ENCODE measurements at regions not wholly inside any gene's neighbourhood (a gene's known extent, or its start where the extent isn't known, plus 50 kb on each side); places are given as distances from the start of the nearest gene placed in this dataset.

DNA sequence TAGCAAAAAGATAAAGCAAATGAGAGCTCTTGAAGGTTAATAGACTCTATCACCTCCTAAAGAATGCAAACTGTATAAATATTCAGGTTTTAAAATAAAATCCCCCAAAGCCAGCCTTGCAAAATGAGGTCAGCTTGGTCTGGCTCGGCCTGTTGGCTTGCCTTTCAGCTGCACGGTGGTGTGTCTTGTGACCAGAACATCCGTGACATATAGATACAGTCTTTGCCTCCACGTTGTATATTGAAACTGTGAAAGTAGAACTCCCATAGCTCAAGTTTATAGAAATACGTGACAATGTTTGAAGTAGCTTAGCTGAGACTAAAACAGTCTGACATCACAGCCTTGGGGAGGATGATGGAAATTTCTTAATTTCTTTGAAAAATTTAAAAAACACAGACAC, 236.6 kb upstream of the MYOCD start:
- peaks cover 4% of the 10 kb centered on the region; the same call in 1 of the 2 replicates for H3K27me3 ChIP-seq (ENCODE audit: insufficient read depth, low read length)
- H3K4me1 ChIP-seq (ENCODE audit: control insufficient read depth, insufficient read depth, low read length, unreplicated experiment), result no peaks in the 10 kb centered on the region
- no peak overlapping the region for H2AFZ ChIP-seq (ENCODE audit: low read length, unreplicated experiment)
- no peak overlapping the region for H3K27ac ChIP-seq (ENCODE audit: low read depth, low read length)
- H3K79me2 ChIP-seq (ENCODE audit: control insufficient read depth, insufficient read depth, low read length, unreplicated experiment), result no peaks in the 10 kb centered on the region
- no peak overlapping the region for H3K4me3 ChIP-seq (ENCODE audit: low read depth, low read length)
- H3K36me3 ChIP-seq (ENCODE audit: insufficient read depth, low read length), result no peaks in the 10 kb centered on the region

DNA sequence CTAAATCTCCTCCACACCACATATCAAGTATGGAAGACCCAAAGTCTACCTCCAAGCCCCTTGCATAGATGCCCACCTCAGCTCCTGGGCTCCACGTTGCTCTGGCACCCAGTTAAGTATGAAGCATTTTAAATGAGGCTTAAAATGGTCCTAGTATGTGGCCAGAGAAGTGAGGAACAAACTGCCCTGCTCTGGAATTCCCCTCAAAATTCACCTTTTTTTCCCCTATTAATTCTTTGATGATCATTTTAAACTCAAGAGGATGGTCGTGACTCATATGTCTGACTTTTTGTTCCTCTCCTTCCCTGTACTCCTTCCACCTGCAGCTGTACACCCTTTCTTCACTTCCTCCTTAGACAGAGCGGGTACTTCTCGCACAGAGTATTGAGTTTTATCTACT, 234.5 kb upstream of the MYOCD start:
- Histone ChIP-seq H3K27me3 (ENCODE audit: insufficient read depth, low read length) (no peaks in the 10 kb centered on the region), H3K27ac (ENCODE audit: low read depth, low read length) (no peak overlapping the region), H3K4me1 (ENCODE audit: control insufficient read depth, insufficient read depth, low read length, unreplicated experiment) (no peaks in the 10 kb centered on the region), H2AFZ (ENCODE audit: low read length, unreplicated experiment) (no peak overlapping the region), H3K36me3 (ENCODE audit: insufficient read depth, low read length) (no peaks in the 10 kb centered on the region), H3K79me2 (ENCODE audit: control insufficient read depth, insufficient read depth, low read length, unreplicated experiment) (no peaks in the 10 kb centered on the region), H3K4me3 (ENCODE audit: low read depth, low read length) (no peak overlapping the region)

DNA sequence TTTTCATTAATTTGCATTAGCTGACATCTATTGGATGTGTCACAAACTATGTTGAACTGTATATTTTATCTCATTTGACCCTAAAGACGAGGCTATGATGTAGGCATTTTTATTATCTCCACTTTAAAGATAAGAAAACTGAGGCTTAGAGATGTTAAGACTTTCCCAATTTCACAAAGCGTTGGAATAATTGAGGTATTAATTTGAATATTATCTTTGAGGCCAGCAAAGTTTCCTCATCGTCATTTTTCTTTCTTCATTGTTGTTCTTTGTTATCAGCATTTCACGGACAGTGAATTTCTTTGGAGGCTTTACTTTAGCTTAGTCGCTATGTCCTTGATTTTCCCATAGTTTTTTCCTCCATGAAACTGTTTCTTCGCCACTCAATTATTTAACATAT, 227.5 kb upstream of the MYOCD start:
- no peaks in the 10 kb centered on the region for H3K4me1 ChIP-seq (ENCODE audit: control insufficient read depth, insufficient read depth, low read length, unreplicated experiment)
- H2AFZ ChIP-seq (ENCODE audit: low read length, unreplicated experiment), result no peak overlapping the region
- no peaks in the 10 kb centered on the region for H3K36me3 ChIP-seq (ENCODE audit: insufficient read depth, low read length)
- no peaks in the 10 kb centered on the region for H3K79me2 ChIP-seq (ENCODE audit: control insufficient read depth, insufficient read depth, low read length, unreplicated experiment)
- H3K27ac ChIP-seq (ENCODE audit: low read depth, low read length), result no peak overlapping the region
- H3K27me3 ChIP-seq (ENCODE audit: insufficient read depth, low read length), result no peaks in the 10 kb centered on the region
- H3K4me3 ChIP-seq (ENCODE audit: low read depth, low read length), result no peak overlapping the region

DNA sequence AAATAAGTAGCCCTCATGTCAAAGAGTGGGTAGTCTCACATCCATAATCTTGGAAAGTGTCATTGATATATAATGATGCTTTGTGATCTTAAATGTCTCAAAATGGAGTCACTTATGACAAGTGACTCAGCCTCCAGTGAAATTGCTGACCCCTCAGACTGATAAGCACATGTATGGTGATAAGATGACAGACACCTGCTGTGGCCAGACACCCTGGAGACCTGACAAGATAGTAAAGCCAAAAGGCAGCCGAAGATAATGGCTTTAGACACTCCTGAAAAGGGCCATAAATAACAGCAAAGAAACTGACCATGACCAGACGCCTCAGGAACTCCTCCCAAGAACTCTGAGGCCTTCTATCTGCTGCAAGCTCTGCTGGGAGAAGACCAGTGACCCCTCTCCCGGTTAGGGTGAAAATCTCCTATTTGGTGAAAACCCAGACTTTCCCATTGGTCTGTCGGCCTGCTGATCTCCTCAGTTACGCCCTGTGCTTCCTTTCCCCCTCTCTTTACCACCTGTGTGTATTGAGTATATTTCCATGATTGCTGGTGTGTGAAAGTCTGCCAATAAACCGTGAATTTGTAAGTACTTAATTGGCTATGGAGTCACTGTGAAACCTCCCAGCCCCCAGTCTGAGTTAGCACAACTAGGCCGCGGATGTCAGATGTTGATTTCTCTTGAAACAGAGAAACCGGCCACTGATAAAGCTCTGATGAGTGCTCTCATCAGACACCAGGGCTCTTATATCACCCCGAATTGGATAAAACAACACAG, 226.7 kb upstream of the MYOCD start:
- H3K4me3 ChIP-seq (ENCODE audit: low read depth, low read length), result no peak overlapping the region
- H3K27me3 ChIP-seq (ENCODE audit: insufficient read depth, low read length), result no peaks in the 10 kb centered on the region
- H3K36me3 ChIP-seq (ENCODE audit: insufficient read depth, low read length), result no peaks in the 10 kb centered on the region
- H3K79me2 ChIP-seq (ENCODE audit: control insufficient read depth, insufficient read depth, low read length, unreplicated experiment), result no peaks in the 10 kb centered on the region
- H3K27ac ChIP-seq (ENCODE audit: low read depth, low read length), result no peak overlapping the region
- no peaks in the 10 kb centered on the region for H3K4me1 ChIP-seq (ENCODE audit: control insufficient read depth, insufficient read depth, low read length, unreplicated experiment)
- H2AFZ ChIP-seq (ENCODE audit: low read length, unreplicated experiment), result no peak overlapping the region

- Histone ChIP-seq H3K27ac (ENCODE audit: low read depth, low read length) (no peak overlapping the region), H3K27me3 (ENCODE audit: insufficient read depth, low read length) (no peaks in the 10 kb centered on the region), H3K79me2 (ENCODE audit: control insufficient read depth, insufficient read depth, low read length, unreplicated experiment) (no peaks in the 10 kb centered on the region), H3K4me3 (ENCODE audit: low read depth, low read length) (no peak overlapping the region), H2AFZ (ENCODE audit: low read length, unreplicated experiment) (no peak overlapping the region), H3K36me3 (ENCODE audit: insufficient read depth, low read length) (no peaks in the 10 kb centered on the region), H3K4me1 (ENCODE audit: control insufficient read depth, insufficient read depth, low read length, unreplicated experiment) (no peaks in the 10 kb centered on the region)
Observed at GRCh38 chr17:12445331-12445730, 220.4 kb upstream of the MYOCD start.

- Histone ChIP-seq H3K79me2 (ENCODE audit: control insufficient read depth, insufficient read depth, low read length, unreplicated experiment) (no peaks in the 10 kb centered on the region), H3K27me3 (ENCODE audit: insufficient read depth, low read length) (no peaks in the 10 kb centered on the region), H3K27ac (ENCODE audit: low read depth, low read length) (no peak overlapping the region), H3K4me3 (ENCODE audit: low read depth, low read length) (no peak overlapping the region), H3K4me1 (ENCODE audit: control insufficient read depth, insufficient read depth, low read length, unreplicated experiment) (no peaks in the 10 kb centered on the region), H3K36me3 (ENCODE audit: insufficient read depth, low read length) (no peaks in the 10 kb centered on the region), H2AFZ (ENCODE audit: low read length, unreplicated experiment) (no peak overlapping the region)
Observed at GRCh38 chr17:12457493-12457892, 208.2 kb upstream of the MYOCD start.

- Histone ChIP-seq H2AFZ (ENCODE audit: low read length, unreplicated experiment) (no peak overlapping the region), H3K79me2 (ENCODE audit: control insufficient read depth, insufficient read depth, low read length, unreplicated experiment) (no peaks in the 10 kb centered on the region), H3K4me1 (ENCODE audit: control insufficient read depth, insufficient read depth, low read length, unreplicated experiment) (no peaks in the 10 kb centered on the region), H3K36me3 (ENCODE audit: insufficient read depth, low read length) (no peaks in the 10 kb centered on the region), H3K27ac (ENCODE audit: low read depth, low read length) (no peak overlapping the region), H3K27me3 (ENCODE audit: insufficient read depth, low read length) (no peaks in the 10 kb centered on the region), H3K4me3 (ENCODE audit: low read depth, low read length) (no peak overlapping the region)
Observed at GRCh38 chr17:12459736-12460135, 206.0 kb upstream of the MYOCD start.

- H3K36me3 ChIP-seq (ENCODE audit: insufficient read depth, low read length), result no peaks in the 10 kb centered on the region
- H3K27me3 ChIP-seq (ENCODE audit: insufficient read depth, low read length), result no peaks in the 10 kb centered on the region
- H3K4me3 ChIP-seq (ENCODE audit: low read depth, low read length), result no peak overlapping the region
- H3K79me2 ChIP-seq (ENCODE audit: control insufficient read depth, insufficient read depth, low read length, unreplicated experiment), result no peaks in the 10 kb centered on the region
- no peaks in the 10 kb centered on the region for H3K4me1 ChIP-seq (ENCODE audit: control insufficient read depth, insufficient read depth, low read length, unreplicated experiment)
- H2AFZ ChIP-seq (ENCODE audit: low read length, unreplicated experiment), result no peak overlapping the region
- no peak overlapping the region for H3K27ac ChIP-seq (ENCODE audit: low read depth, low read length)
Observed at GRCh38 chr17:12463102-12463501, 202.6 kb upstream of the MYOCD start.

- no peaks in the 10 kb centered on the region for H3K4me1 ChIP-seq (ENCODE audit: control insufficient read depth, insufficient read depth, low read length, unreplicated experiment)
- H2AFZ ChIP-seq (ENCODE audit: low read length, unreplicated experiment), result no peak overlapping the region
- no peak overlapping the region for H3K27ac ChIP-seq (ENCODE audit: low read depth, low read length)
- H3K79me2 ChIP-seq (ENCODE audit: control insufficient read depth, insufficient read depth, low read length, unreplicated experiment), result no peaks in the 10 kb centered on the region
- no peak overlapping the region for H3K4me3 ChIP-seq (ENCODE audit: low read depth, low read length)
- H3K27me3 ChIP-seq (ENCODE audit: insufficient read depth, low read length), result no peaks in the 10 kb centered on the region
- H3K36me3 ChIP-seq (ENCODE audit: insufficient read depth, low read length), result no peaks in the 10 kb centered on the region
Observed at GRCh38 chr17:12472252-12473173, 193.2 kb upstream of the MYOCD start.

GRCh38 chr17:12478311-12478710, 187.4 kb upstream of the MYOCD start:
- H3K79me2 ChIP-seq (ENCODE audit: control insufficient read depth, insufficient read depth, low read length, unreplicated experiment), result no peaks in the 10 kb centered on the region
- H2AFZ ChIP-seq (ENCODE audit: low read length, unreplicated experiment), result no peak overlapping the region
- H3K27me3 ChIP-seq (ENCODE audit: insufficient read depth, low read length), result no peaks in the 10 kb centered on the region
- no peaks in the 10 kb centered on the region for H3K4me1 ChIP-seq (ENCODE audit: control insufficient read depth, insufficient read depth, low read length, unreplicated experiment)
- H3K36me3 ChIP-seq (ENCODE audit: insufficient read depth, low read length), result no peaks in the 10 kb centered on the region
- H3K27ac ChIP-seq (ENCODE audit: low read depth, low read length), result no peak overlapping the region
- H3K4me3 ChIP-seq (ENCODE audit: low read depth, low read length), result no peak overlapping the region

Measured in ACC112 (cell line).